ENCODE measurements at regions not wholly inside any gene's neighbourhood (a gene's known extent, or its start where the extent isn't known, plus 50 kb on each side); places are given as distances from the start of the nearest gene placed in this dataset.

DNA sequence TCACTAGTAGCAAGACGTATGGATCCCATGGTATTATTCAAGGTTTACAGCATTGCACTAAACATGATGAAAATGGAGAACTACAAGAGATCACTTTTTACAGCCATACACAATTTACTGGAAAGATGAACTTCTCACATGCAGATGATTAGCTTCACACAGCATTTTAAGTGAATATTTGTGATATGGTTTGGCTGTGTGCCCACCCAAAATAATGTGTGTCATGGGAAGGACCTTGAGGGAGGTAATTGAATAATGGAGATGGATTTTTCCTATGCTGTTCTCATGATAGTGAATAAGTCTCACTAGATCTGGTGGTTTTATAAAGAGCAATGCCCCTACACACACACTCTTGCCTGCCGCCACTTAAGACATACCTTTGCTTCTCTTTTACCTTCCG is 662.0 kb upstream of the CCDC54 start:
- TF ChIP-seq CTCF (IDR thresholded peaks at IDR 0.05; ENCODE audit: low read depth, low read length) = no peak
- DNase-seq (ENCODE audit: extremely low read depth, low read depth) = no peak

DNA sequence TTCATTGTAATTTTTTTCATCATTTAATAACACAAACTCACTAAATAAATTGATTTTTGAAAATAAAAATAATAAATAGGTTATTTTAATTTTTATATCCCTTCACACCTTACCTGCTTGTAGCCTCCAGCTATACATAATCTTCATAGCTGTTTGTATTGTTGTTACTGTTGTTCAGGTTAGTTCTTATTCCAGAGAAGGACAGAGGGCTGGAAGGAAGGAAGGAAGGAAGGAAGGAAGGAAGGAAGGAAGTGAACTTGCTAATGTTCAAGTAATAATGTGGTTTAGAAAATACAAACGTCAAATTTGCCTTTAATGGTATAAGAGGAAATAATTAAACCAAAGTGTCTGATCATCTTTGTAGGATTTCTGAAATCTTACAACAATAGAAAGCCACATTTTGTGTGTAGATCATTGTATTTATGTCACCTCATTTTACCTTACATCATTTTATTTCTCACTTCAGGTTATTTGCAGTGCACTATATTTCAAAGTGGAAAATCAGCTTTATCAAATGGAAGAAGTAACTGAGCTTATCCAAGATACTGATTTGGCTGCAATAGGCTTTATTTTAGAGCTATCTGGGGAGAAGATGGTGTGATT is 660.0 kb upstream of the CCDC54 start:
- no peak for TF ChIP-seq CTCF (IDR thresholded peaks at IDR 0.05; ENCODE audit: low read depth, low read length)
- DNase-seq (ENCODE audit: extremely low read depth, low read depth) = no peak

DNA sequence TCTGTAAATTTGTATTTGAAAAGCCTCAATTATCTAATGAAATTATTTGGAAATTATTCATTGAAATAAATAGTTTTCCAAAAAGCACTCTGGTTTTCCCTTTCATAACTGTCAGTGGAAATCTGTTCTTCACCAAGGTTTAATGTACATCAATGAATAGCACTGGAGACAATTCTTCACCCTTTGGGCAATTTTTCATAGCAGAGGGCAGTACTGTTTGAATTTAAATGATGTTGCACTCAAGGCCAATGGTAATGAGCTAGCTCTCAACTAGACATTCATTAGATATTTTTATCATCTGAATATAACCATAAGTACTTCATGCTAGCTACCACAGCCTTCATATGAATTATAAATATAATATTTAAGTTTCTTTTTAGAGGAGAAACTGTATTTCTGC is 658.2 kb upstream of the CCDC54 start:
- DNase-seq (ENCODE audit: extremely low read depth, low read depth) = no peak
- TF ChIP-seq CTCF (IDR thresholded peaks at IDR 0.05; ENCODE audit: low read depth, low read length) = no peak

GRCh38 chr3:106719583-106719982 is 657.7 kb upstream of the CCDC54 start:
- no peak for DNase-seq (ENCODE audit: extremely low read depth, low read depth)
- TF ChIP-seq CTCF (IDR thresholded peaks at IDR 0.05; ENCODE audit: low read depth, low read length) = no peak

DNA sequence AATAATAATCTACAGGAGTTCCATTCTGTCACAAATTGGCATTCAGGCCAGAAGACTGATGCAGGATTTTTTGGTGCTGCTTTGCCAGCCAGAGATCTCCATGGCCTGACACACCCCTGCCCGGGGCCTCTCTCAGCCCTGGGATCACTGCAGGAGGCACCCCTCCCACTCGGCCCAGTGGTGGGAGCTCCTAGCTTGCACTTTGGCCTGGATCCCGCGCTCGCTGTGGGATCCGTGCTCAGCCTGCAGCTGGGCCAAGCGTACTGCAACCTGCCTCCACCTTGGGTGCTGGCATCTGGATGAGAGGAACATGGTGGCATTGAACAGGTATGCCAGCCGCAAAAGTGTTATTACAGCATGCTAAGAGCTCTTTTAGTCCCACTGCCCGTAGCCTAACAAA is 656.7 kb upstream of the CCDC54 start:
- no peak for DNase-seq (ENCODE audit: extremely low read depth, low read depth)
- TF ChIP-seq CTCF (IDR thresholded peaks at IDR 0.05; ENCODE audit: low read depth, low read length) = no peak

DNA sequence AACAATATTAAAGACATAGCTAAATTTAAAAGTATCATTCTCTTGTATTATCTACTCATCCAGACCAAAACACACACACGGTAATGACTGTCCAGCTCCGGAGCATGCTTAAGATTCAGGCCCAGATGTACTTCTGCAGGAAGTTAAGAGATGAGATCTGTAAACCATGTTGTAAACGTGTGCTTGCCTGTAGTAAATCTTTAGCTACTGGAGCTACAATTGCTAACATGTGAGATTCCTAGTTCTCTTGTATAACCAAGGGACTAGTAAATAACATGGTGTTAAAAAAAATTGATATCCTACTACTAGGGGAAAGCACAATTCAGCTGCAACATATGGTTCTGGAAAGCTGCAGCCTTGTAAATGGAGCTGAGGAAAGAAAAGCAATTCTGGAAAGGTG is 651.7 kb upstream of the CCDC54 start:
- no peak for TF ChIP-seq CTCF (IDR thresholded peaks at IDR 0.05; ENCODE audit: low read depth, low read length)
- no peak for DNase-seq (ENCODE audit: extremely low read depth, low read depth)

GRCh38 chr3:106728315-106729098 is 648.7 kb upstream of the CCDC54 start:
- DNase-seq (ENCODE audit: extremely low read depth, low read depth) = peak; percentile 65

More at GRCh38 chr3:106728315-106729098, 648.7 kb upstream of the CCDC54 start:
- TF ChIP-seq CTCF (IDR thresholded peaks at IDR 0.05; ENCODE audit: low read depth, low read length) = no peak
